DOHH2 (cell line): ENCODE measurements at regions not wholly inside any gene's neighbourhood (a gene's known extent, or its start where the extent isn't known, plus 50 kb on each side); places are given as distances from the start of the nearest gene placed in this dataset.

Experiments used
- EZH2phosphoT487 ChIP-seq: fragments of 200-600 bp; sonication (generic); IDR thresholded peaks from 2 replicates; pipeline ENCODE4 v1.6.1; 2017; ENCODE audit warnings: borderline replicate concordance, mild to moderate bottlenecking, antibody characterized with exemption, low read length, moderate library complexity, mixed read lengths
- TF ChIP-seq, protein P1 (sequence below): fragments of 200-600 bp; sonication (generic); IDR thresholded peaks from one replicate; pipeline ENCODE4 v1.5.1; 2014; ENCODE audit warnings: antibody characterized with exemption, mild to moderate bottlenecking, low read depth, low read length; ENCODE audit not compliant: poor library complexity, severe bottlenecking

DNA sequence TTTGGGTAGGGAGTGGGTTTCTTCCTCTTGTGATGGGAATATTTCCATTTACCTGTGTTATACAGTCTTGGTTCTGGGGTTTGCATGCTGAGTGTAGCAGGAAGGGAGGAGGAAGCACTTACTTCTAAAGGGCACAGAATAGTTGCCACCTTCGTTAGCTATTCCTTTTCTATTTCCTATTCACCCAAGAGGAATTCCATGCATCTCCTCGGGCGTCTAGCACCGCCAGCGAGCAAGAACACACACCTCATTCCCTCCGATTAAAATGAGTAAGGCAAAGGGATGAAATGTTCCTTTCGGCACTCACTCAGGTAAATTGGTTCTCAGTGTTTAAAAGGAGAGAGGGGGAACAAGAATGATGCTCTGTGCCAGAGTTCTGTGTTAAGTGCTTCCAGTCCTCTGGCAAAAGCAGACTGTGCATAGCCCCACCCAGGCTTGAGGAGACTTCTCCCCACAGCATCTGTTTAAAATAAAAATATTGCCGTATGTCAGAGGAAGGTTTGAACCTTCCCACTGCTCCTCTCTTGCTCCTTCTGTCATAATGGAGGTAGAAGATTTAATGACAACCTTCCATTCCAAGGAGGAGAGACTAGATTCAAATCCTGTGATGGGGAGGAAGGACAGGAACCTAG lies 351.4 kb downstream of the PTTG2 start:
- TF ChIP-seq, protein P1, sequence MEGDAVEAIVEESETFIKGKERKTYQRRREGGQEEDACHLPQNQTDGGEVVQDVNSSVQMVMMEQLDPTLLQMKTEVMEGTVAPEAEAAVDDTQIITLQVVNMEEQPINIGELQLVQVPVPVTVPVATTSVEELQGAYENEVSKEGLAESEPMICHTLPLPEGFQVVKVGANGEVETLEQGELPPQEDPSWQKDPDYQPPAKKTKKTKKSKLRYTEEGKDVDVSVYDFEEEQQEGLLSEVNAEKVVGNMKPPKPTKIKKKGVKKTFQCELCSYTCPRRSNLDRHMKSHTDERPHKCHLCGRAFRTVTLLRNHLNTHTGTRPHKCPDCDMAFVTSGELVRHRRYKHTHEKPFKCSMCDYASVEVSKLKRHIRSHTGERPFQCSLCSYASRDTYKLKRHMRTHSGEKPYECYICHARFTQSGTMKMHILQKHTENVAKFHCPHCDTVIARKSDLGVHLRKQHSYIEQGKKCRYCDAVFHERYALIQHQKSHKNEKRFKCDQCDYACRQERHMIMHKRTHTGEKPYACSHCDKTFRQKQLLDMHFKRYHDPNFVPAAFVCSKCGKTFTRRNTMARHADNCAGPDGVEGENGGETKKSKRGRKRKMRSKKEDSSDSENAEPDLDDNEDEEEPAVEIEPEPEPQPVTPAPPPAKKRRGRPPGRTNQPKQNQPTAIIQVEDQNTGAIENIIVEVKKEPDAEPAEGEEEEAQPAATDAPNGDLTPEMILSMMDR = no peak
- TF ChIP-seq EZH2phosphoT487 = no peak
